Cardiac muscle cell (in vitro differentiated cells and primary cell): ENCODE measurements at regions not wholly inside any gene's neighbourhood (a gene's known extent, or its start where the extent isn't known, plus 50 kb on each side); places are given as distances from the start of the nearest gene placed in this dataset.

Source experiments
- DNase-seq, 2 donors: peaks; one replicate each; pipeline versions ENCODE4 v3.0.0 to v3.0.0-alpha.2; 2010 to 2017; ENCODE audit warnings: low read depth in 1 of 2, low spot score in 1 of 2
- H3K27ac ChIP-seq: fragments of 200-600 bp; sonication (generic); 2 replicates; pipeline ENCODE4 v1.5.1; 2016
- H3K27me3 ChIP-seq: fragments of 200-600 bp; sonication (generic); 2 replicates; pipeline ENCODE4 v1.6.0; 2016; ENCODE audit warnings: control low read depth
- H3K36me3 ChIP-seq: fragments of 200-600 bp; sonication (generic); 2 replicates; pipeline ENCODE4 v1.5.1; 2016; ENCODE audit warnings: control low read depth
- H3K4me1 ChIP-seq: fragments of 200-600 bp; sonication (generic); 2 replicates; pipeline ENCODE4 v1.8.1; 2017; ENCODE audit warnings: low read depth, mild to moderate bottlenecking, mixed run types
- H3K4me3 ChIP-seq: fragments of 200-600 bp; sonication (generic); 2 replicates; pipeline ENCODE4 v1.5.1; 2016; ENCODE audit warnings: mild to moderate bottlenecking
- H3K9me3 ChIP-seq: fragments of 200-600 bp; sonication (generic); 2 replicates; pipeline ENCODE4 v1.5.1; 2017; ENCODE audit warnings: low read depth, mild to moderate bottlenecking, control low read depth
- TF ChIP-seq, protein P1 (sequence below): IDR thresholded peaks from 2 replicates; pipeline ENCODE4 v1.5.1; 2012; ENCODE audit warnings: low read depth, mild to moderate bottlenecking, low read length

DNA sequence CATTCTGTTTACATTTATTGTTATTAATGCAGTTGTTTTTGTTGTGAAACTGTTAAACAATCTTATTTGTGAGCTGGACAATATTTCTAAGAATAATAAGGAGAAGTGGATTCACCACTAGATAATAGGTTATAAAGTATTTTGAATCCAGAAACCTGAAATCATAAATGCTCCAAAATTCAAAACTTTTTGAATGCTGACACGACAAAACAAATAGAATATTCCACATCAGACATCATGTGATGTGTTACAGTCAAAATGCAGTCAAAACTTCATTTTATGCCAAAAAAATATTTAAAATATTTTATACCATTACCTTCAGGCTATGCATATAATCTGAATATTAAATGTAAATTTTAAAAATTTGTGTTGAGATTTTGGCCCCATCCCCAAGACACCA is 1321.4 kb downstream of the SLITRK1 start:
- DNase-seq = no peak
- no peak overlapping the region for H3K4me3 ChIP-seq
- no peaks in the 10 kb centered on the region for H3K36me3 ChIP-seq
- TF ChIP-seq, protein P1, sequence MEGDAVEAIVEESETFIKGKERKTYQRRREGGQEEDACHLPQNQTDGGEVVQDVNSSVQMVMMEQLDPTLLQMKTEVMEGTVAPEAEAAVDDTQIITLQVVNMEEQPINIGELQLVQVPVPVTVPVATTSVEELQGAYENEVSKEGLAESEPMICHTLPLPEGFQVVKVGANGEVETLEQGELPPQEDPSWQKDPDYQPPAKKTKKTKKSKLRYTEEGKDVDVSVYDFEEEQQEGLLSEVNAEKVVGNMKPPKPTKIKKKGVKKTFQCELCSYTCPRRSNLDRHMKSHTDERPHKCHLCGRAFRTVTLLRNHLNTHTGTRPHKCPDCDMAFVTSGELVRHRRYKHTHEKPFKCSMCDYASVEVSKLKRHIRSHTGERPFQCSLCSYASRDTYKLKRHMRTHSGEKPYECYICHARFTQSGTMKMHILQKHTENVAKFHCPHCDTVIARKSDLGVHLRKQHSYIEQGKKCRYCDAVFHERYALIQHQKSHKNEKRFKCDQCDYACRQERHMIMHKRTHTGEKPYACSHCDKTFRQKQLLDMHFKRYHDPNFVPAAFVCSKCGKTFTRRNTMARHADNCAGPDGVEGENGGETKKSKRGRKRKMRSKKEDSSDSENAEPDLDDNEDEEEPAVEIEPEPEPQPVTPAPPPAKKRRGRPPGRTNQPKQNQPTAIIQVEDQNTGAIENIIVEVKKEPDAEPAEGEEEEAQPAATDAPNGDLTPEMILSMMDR = no peak
- no peaks in the 10 kb centered on the region for H3K4me1 ChIP-seq
- no peak overlapping the region for H3K27ac ChIP-seq
- no peaks in the 10 kb centered on the region for H3K27me3 ChIP-seq
- H3K9me3 ChIP-seq = no peaks in the 10 kb centered on the region

GRCh38 chr13:82522872-82523271 is 1359.4 kb downstream of the SLITRK1 start:
- DNase-seq = no peak
- Histone ChIP-seq H3K4me1 (no peaks in the 10 kb centered on the region), H3K9me3 (no peaks in the 10 kb centered on the region), H3K27ac (no peak overlapping the region), H3K4me3 (no peak overlapping the region), H3K27me3 (no peaks in the 10 kb centered on the region), H3K36me3 (no peaks in the 10 kb centered on the region)
- TF ChIP-seq, protein P1 = no peak

DNA sequence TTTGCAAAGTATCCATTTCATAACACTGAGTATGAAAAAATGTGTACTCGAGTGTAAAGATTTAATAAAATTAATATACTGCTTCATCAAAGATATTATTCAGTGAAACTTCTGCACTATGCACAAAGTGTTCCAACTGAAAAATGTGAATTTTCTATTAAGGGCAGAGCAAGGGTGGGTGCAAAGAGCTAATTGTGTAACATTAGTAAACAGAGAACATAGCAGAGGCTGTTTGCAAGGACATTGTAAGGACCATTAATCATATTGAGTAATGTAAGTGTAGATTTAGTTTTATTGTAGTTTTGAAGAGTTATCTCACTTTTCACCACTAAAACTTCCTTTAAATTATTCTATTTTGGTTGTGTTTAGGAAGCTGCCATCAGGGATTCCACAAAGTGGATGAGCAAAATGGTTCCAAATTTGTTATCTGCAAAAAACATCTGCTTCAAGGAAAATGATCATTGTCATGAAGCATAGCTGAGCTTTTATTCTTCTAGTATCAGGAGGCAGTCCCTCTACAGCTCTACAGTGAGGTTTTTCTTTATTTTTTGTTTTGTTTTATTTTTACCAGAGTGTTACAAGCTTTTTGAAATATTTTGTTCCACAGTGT is 1375.4 kb downstream of the SLITRK1 start:
- Histone ChIP-seq H3K27ac (no peak overlapping the region), H3K9me3 (no peaks in the 10 kb centered on the region), H3K36me3 (no peaks in the 10 kb centered on the region), H3K4me1 (no peaks in the 10 kb centered on the region), H3K27me3 (no peaks in the 10 kb centered on the region), H3K4me3 (no peak overlapping the region)
- TF ChIP-seq, protein P1 = no peak
- DNase-seq = no peak

DNA sequence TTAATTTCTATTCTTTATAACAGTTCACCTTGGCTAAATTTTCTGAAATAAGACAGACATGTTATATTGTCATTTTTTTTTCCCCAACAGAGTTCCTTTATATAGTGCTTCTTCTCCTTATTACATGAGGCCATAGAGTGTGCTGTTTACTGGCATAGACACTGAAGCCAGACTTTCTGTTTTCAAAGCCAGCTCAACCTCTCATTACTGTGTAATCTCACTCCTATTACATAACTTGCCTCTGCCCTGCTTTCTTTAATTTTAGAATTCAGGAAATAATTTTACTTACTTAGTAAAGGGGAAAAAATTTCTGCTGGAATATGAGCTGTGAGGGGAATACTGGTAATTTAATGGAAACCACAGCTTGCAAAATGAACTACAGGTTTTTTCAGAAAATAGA is 1380.4 kb downstream of the SLITRK1 start:
- Histone ChIP-seq H3K4me1 (no peaks in the 10 kb centered on the region), H3K9me3 (no peaks in the 10 kb centered on the region), H3K36me3 (no peaks in the 10 kb centered on the region), H3K27ac (no peak overlapping the region), H3K4me3 (no peak overlapping the region), H3K27me3 (no peaks in the 10 kb centered on the region)
- TF ChIP-seq, protein P1 = no peak
- DNase-seq = no peak

- Histone ChIP-seq H3K4me3 (no peak overlapping the region), H3K27me3 (no peaks in the 10 kb centered on the region), H3K9me3 (no peaks in the 10 kb centered on the region), H3K36me3 (no peaks in the 10 kb centered on the region), H3K4me1 (peaks cover 9% of the 10 kb centered on the region), H3K27ac (no peak overlapping the region)
- DNase-seq = peak in 1 of 2 donors; percentile 0
- TF ChIP-seq, protein P1 = no peak
Measured at GRCh38 chr13:82480415-82480814, 1401.9 kb downstream of the SLITRK1 start.
